Endothelial cell of umbilical vein (primary cell): ENCODE measurements at regions not wholly inside any gene's neighbourhood (a gene's known extent, or its start where the extent isn't known, plus 50 kb on each side); places are given as distances from the start of the nearest gene placed in this dataset.

Source experiments
- BruUV-seq: library from RNA; stranded (reverse); fragments of 400-500 nt; replicated peaks from 2 replicates; lab custom pipeline; 2021; lab: Mats Ljungman, UMichigan
- CTCF ChIA-PET: fragments of 300-600, 350-600 bp; sonication (Branson Sonifier 250); formaldehyde crosslinking; loops from one replicate; lab custom pipeline; 2021; ENCODE audit warnings: antibody characterized with exemption, inconsistent platforms; lab: Charles Lee
- POLR2A ChIA-PET: fragments of 300-600, 350-600 bp; sonication (Branson Sonifier 250); formaldehyde crosslinking; loops from one replicate; lab custom pipeline; 2021; ENCODE audit warnings: antibody characterized with exemption, inconsistent platforms; lab: Charles Lee
- DNase-seq: peaks from one replicate; pipeline ENCODE4 v3.0.0-alpha.2; 2011; ENCODE audit warnings: low read depth, low spot score
- FAIRE-seq: peaks from 2 replicates; lab custom pipeline; 2011; peaks lifted over from hg19 to GRCh38; lab: Jason Lieb, UNC
- H2AFZ ChIP-seq: 2 replicates; pipeline ENCODE4 v1.6.0; 2012; ENCODE audit warnings: low read depth, low read length, control low read depth, inconsistent platforms
- H3K27ac ChIP-seq: 2 replicates; pipeline ENCODE4 v1.5.1; 2011; ENCODE audit warnings: low read depth, mild to moderate bottlenecking, control low read depth, low read length, moderate library complexity; ENCODE audit not compliant: insufficient read depth
- H3K27me3 ChIP-seq, 2 experiments: 2 replicates each; pipeline versions ENCODE4 v1.6.0 to v1.6.1; 2011; ENCODE audit warnings: low read length in 2 of 2, mixed read lengths in 1 of 2; ENCODE audit not compliant: control insufficient read depth in 2 of 2, insufficient read depth in 2 of 2
- H3K36me3 ChIP-seq, 2 experiments: 2 replicates in 1 of 2; 3 replicates in 1 of 2; pipeline ENCODE4 v1.5.1; 2011; ENCODE audit warnings: low read length in 2 of 2, mild to moderate bottlenecking in 1 of 2, moderate library complexity in 1 of 2; ENCODE audit not compliant: control insufficient read depth in 2 of 2, insufficient read depth in 2 of 2; ENCODE audit errors: extremely low read depth in 1 of 2
- H3K4me1 ChIP-seq: 3 replicates; pipeline ENCODE4 v1.5.1; 2011; ENCODE audit warnings: mild to moderate bottlenecking, low read length; ENCODE audit not compliant: control insufficient read depth, insufficient read depth; ENCODE audit errors: extremely low read depth
- H3K4me2 ChIP-seq: 2 replicates; pipeline ENCODE4 v1.6.1; 2011; ENCODE audit warnings: low read length, control low read depth, mixed read lengths; ENCODE audit not compliant: insufficient read depth
- H3K4me3 ChIP-seq, 3 experiments: fragments of 200-600 bp in 1 of 3; sonication (generic), shearing (Covaris generic) in 1 of 3; replicated peaks in 1 of 3; 2 replicates each; pipeline ENCODE4 v1.5.1; 2011 to 2016; ENCODE audit warnings: control low read depth in 3 of 3, low read length in 3 of 3, mild to moderate bottlenecking in 2 of 3, inconsistent platforms in 1 of 3, low read depth in 1 of 3, moderate library complexity in 1 of 3; ENCODE audit not compliant: insufficient read depth in 1 of 3
- H3K79me2 ChIP-seq: 2 replicates; pipeline ENCODE4 v1.6.0; 2012; ENCODE audit warnings: low read length, inconsistent platforms; ENCODE audit not compliant: control insufficient read depth, insufficient read depth
- H3K9ac ChIP-seq: replicated peaks from 2 replicates; pipeline ENCODE3; 2011; ENCODE audit warnings: low read length, control low read depth; ENCODE audit not compliant: insufficient read depth; ENCODE audit errors: extremely low read depth
- H3K9me1 ChIP-seq: replicated peaks from 3 replicates; pipeline ENCODE4 v1.6.0; 2011; ENCODE audit warnings: mild to moderate bottlenecking, low read length; ENCODE audit not compliant: control insufficient read depth, insufficient read depth; ENCODE audit errors: extremely low read depth
- H3K9me3 ChIP-seq: replicated peaks from 2 replicates; pipeline ENCODE4 v1.5.1; 2012; ENCODE audit warnings: low read length, inconsistent platforms; ENCODE audit not compliant: control insufficient read depth, insufficient read depth
- H4K20me1 ChIP-seq: replicated peaks from 2 replicates; pipeline ENCODE3; 2011; ENCODE audit warnings: mild to moderate bottlenecking, low read length; ENCODE audit not compliant: control insufficient read depth, insufficient read depth; ENCODE audit errors: extremely low read depth
- FOS ChIP-seq: IDR thresholded peaks from 2 replicates; pipeline ENCODE4 v1.6.1; 2011; ENCODE audit warnings: mild to moderate bottlenecking, low read length, moderate library complexity, borderline replicate concordance; ENCODE audit not compliant: insufficient read depth
- GATA2 ChIP-seq: IDR thresholded peaks from 2 replicates; pipeline ENCODE4 v1.7.0; 2011; ENCODE audit warnings: low read depth, mild to moderate bottlenecking, moderate library complexity, mixed read lengths, low read length; ENCODE audit not compliant: insufficient read length, insufficient read depth
- JUN ChIP-seq: IDR thresholded peaks from 2 replicates; pipeline ENCODE4 v1.6.1; 2011; ENCODE audit warnings: borderline replicate concordance, low read depth; ENCODE audit not compliant: insufficient read length, insufficient read depth
- MYC ChIP-seq: IDR thresholded peaks from one replicate; pipeline ENCODE4 v1.6.1; 2011; ENCODE audit warnings: mild to moderate bottlenecking, low read depth, low read length
- POLR2AphosphoS5 ChIP-seq: IDR thresholded peaks from 2 replicates; pipeline ENCODE4 v1.6.1; 2012; ENCODE audit warnings: low read depth, mild to moderate bottlenecking, control low read depth, low read length, moderate library complexity; ENCODE audit not compliant: insufficient read depth
- dilution Hi-C: fragments of 300-500 bp; cut with MboI; formaldehyde crosslinking; loops from one replicate; pipeline ENCODE4 v1.15.0; 2019; ENCODE audit warnings: low sequenced_read_pairs; ENCODE audit not compliant: extremely low pct_ligation_motif_present
- intact Hi-C: fragments of 100-400 bp; cut with micrococcal nuclease; formaldehyde crosslinking; loops from one replicate; pipeline ENCODE4 v1.10.0; 2022
- TF ChIP-seq, protein P1 (sequence below), 2 donors: IDR thresholded peaks; 1 replicate in 1 of 2; 2 replicates in 1 of 2; pipeline ENCODE4 v1.5.1; 2011; ENCODE audit warnings: low read length in 2 of 2, mild to moderate bottlenecking in 2 of 2, moderate library complexity in 2 of 2, control low read depth in 1 of 2, inconsistent platforms in 1 of 2, low read depth in 1 of 2; ENCODE audit not compliant: insufficient read depth in 1 of 2; ENCODE audit errors: extremely low read depth in 1 of 2
- TF ChIP-seq, protein P2 (sequence below): IDR thresholded peaks from 2 replicates; pipeline ENCODE4 v1.6.1; 2011; ENCODE audit not compliant: insufficient read depth, insufficient read length

DNA sequence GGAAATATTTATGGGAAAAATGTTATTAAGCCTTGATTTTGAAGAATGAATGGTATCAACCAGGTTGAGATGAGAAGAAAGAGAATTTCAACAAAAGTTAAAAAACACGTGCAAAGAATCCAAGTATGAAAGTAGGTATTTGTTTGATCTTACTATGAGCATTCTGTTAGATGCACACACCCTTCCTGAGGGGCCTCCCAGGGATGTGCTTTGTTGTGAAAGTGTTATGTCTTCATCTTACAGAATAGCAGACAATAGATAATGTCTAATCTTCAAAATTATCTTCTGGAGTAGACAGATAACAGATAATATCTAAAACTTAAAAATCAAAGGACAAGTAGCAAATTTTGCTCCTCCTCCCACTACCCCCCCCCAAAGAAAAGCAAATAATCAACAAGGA lies 155.2 kb upstream of the COL3A1 start:
- H4K20me1 ChIP-seq: no peaks in the 10 kb centered on the region
- H3K4me2 ChIP-seq: no peak overlapping the region
- BruUV-seq: no TSS peak
- peaks cover 10% of the 10 kb centered on the region for H3K4me1 ChIP-seq
- no peak overlapping the region for H3K9ac ChIP-seq
- dilution Hi-C loops: no loop called here
- no peaks in the 10 kb centered on the region for H3K9me3 ChIP-seq
- H3K4me3 ChIP-seq: no peak overlapping the region
- no peaks in the 10 kb centered on the region for H3K79me2 ChIP-seq
- H3K27ac ChIP-seq: no peak overlapping the region
- TF ChIP-seq, protein P1, sequence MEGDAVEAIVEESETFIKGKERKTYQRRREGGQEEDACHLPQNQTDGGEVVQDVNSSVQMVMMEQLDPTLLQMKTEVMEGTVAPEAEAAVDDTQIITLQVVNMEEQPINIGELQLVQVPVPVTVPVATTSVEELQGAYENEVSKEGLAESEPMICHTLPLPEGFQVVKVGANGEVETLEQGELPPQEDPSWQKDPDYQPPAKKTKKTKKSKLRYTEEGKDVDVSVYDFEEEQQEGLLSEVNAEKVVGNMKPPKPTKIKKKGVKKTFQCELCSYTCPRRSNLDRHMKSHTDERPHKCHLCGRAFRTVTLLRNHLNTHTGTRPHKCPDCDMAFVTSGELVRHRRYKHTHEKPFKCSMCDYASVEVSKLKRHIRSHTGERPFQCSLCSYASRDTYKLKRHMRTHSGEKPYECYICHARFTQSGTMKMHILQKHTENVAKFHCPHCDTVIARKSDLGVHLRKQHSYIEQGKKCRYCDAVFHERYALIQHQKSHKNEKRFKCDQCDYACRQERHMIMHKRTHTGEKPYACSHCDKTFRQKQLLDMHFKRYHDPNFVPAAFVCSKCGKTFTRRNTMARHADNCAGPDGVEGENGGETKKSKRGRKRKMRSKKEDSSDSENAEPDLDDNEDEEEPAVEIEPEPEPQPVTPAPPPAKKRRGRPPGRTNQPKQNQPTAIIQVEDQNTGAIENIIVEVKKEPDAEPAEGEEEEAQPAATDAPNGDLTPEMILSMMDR (IDR thresholded peaks at IDR 0.05; ENCODE audit: extremely low read depth in 1 of 2, insufficient read depth in 1 of 2, low read depth in 1 of 2, low read length in 2 of 2): no peak
- no peak for TF ChIP-seq FOS
- TF ChIP-seq GATA2: no peak
- no peak for TF ChIP-seq POLR2AphosphoS5
- no peak for TF ChIP-seq JUN
- intact Hi-C loops: no loop called here
- H3K9me1 ChIP-seq: no peaks in the 10 kb centered on the region
- no peaks in the 10 kb centered on the region for H3K27me3 ChIP-seq
- ChIA-PET CTCF (interaction anchor here (1.4 kb wide), 2 partner anchors 10 to 16 kb away, joined by 3 to 4 read pairs; no protein-coding TSS in a partner anchor), POLR2A (no interaction called here)
- H2AFZ ChIP-seq: no peak overlapping the region
- FAIRE-seq (no peak), DNase-seq (no peak)
- H3K36me3 ChIP-seq: no peaks in the 10 kb centered on the region

DNA sequence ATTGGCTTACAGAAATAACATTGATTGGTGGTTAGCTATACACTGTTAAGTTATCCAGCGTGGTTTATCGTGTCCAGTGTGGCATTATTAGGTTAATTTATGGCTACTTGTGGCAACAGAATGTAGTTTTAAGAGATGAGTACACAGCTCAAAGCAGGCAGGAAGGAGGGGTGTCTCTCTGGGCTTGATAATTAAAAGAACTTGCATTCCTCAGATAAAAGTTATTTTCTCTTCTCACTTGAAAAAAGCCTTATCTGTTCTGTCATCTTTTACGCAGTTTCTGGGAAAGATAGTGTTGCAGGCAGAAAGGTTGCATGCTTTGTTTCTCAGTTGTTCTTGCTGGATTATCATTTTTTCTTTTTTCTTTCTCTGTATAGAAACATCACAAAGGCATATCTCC lies 154.4 kb upstream of the COL3A1 start:
- dilution Hi-C loops: no loop called here
- POLR2A ChIA-PET: no interaction called here

More for the DNA sequence above, 154.4 kb upstream of the COL3A1 start:
- H3K4me3 ChIP-seq: no peak overlapping the region
- peaks cover 10% of the 10 kb centered on the region for H3K4me1 ChIP-seq
- CTCF ChIA-PET: interaction anchor here (1.4 to 1.5 kb wide), 2 partner anchors 15 to 59 kb away, joined by 3 read pairs; no protein-coding TSS in a partner anchor
- H3K27ac ChIP-seq: no peak overlapping the region
- no peaks in the 10 kb centered on the region for H3K36me3 ChIP-seq
- H3K9ac ChIP-seq: no peak overlapping the region
- H3K79me2 ChIP-seq: no peaks in the 10 kb centered on the region
- intact Hi-C loops: no loop called here
- DNase-seq: peak; percentile 14
- H3K27me3 ChIP-seq: no peaks in the 10 kb centered on the region
- TF ChIP-seq, protein P2, sequence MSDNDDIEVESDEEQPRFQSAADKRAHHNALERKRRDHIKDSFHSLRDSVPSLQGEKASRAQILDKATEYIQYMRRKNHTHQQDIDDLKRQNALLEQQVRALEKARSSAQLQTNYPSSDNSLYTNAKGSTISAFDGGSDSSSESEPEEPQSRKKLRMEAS: no peak
- TF ChIP-seq GATA2 (peak; percentile 38), MYC (no peak), POLR2AphosphoS5 (no peak)
- FAIRE-seq: no peak
- H3K9me1 ChIP-seq: no peaks in the 10 kb centered on the region
- H3K9me3 ChIP-seq: no peaks in the 10 kb centered on the region
- H3K4me2 ChIP-seq: no peak overlapping the region
- no TSS peak for BruUV-seq
- H4K20me1 ChIP-seq: no peaks in the 10 kb centered on the region
- H2AFZ ChIP-seq: peak overlapping the region; percentile 68
